BJ (cell line): ENCODE measurements at regions not wholly inside any gene's neighbourhood (a gene's known extent, or its start where the extent isn't known, plus 50 kb on each side); places are given as distances from the start of the nearest gene placed in this dataset.
"Not testable (repeated sequence)": the region's sequence is repeated elsewhere in the genome, so short reads cannot be mapped to it uniquely, and the experiment has no call there.

Source experiments
- CTCF ChIA-PET: fragments of 350-600 bp; formaldehyde crosslinking; extraction: SDS; loops from one replicate; lab custom pipeline; 2021; ENCODE audit warnings: antibody characterized with exemption, inconsistent platforms; lab: Yijun Ruan, JAX
- POLR2A ChIA-PET: fragments of 300-600 bp; sonication (Branson Sonifier 250); formaldehyde crosslinking; extraction: SDS; loops from one replicate; lab custom pipeline; 2021; ENCODE audit warnings: antibody characterized with exemption; lab: Charles Lee
- DNase-seq: peaks from one replicate; pipeline ENCODE4 v3.0.0-alpha.2; 2011; ENCODE audit warnings: low read depth
- H3K27me3 ChIP-seq: 2 replicates; pipeline ENCODE4 v1.6.0; 2011; ENCODE audit warnings: low read length; ENCODE audit not compliant: control insufficient read depth, insufficient read depth
- H3K36me3 ChIP-seq: 2 replicates; pipeline ENCODE4 v1.5.1; 2011; ENCODE audit warnings: low read length; ENCODE audit not compliant: control insufficient read depth, insufficient read depth
- H3K4me3 ChIP-seq: 2 replicates; pipeline ENCODE4 v1.5.1; 2011; ENCODE audit warnings: low read depth, mild to moderate bottlenecking, control low read depth, low read length
- TF ChIP-seq, protein P1 (sequence below): IDR thresholded peaks from 2 replicates; pipeline ENCODE4 v1.5.1; 2011; ENCODE audit warnings: low read depth, mild to moderate bottlenecking, control low read depth, inconsistent platforms, low read length, moderate library complexity; ENCODE audit not compliant: insufficient read depth

DNA sequence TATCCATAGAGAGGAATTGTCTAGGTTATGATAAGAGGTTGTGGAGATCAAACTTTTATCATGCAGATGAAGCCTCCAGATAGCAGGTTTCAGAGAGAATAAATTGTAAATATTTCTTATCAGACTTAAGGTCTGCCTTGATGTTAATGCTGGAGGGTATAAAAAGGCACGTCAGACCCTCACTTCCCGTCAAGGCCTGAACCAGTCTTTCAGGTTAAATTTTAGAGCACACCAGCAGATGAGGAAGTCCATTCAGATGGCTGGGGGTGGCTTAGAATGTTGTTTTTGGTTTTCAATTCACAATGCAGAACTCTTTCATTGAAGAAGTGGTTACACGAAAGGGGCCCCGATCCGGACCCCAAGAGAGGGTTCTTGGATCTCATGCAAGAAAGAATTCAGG, 144.4 kb upstream of the FBXO11 start:
- TF ChIP-seq, protein P1, sequence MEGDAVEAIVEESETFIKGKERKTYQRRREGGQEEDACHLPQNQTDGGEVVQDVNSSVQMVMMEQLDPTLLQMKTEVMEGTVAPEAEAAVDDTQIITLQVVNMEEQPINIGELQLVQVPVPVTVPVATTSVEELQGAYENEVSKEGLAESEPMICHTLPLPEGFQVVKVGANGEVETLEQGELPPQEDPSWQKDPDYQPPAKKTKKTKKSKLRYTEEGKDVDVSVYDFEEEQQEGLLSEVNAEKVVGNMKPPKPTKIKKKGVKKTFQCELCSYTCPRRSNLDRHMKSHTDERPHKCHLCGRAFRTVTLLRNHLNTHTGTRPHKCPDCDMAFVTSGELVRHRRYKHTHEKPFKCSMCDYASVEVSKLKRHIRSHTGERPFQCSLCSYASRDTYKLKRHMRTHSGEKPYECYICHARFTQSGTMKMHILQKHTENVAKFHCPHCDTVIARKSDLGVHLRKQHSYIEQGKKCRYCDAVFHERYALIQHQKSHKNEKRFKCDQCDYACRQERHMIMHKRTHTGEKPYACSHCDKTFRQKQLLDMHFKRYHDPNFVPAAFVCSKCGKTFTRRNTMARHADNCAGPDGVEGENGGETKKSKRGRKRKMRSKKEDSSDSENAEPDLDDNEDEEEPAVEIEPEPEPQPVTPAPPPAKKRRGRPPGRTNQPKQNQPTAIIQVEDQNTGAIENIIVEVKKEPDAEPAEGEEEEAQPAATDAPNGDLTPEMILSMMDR = no peak
- H3K27me3 ChIP-seq = no peaks in the 10 kb centered on the region
- ChIA-PET CTCF (no interaction called here), POLR2A (no interaction called here)
- no peak for DNase-seq
- no peaks in the 10 kb centered on the region for H3K36me3 ChIP-seq
- no peak overlapping the region for H3K4me3 ChIP-seq

- Histone ChIP-seq H3K36me3 (no peaks in the 10 kb centered on the region), H3K4me3 (no peak overlapping the region), H3K27me3 (no peaks in the 10 kb centered on the region)
- POLR2A ChIA-PET = no interaction called here
- TF ChIP-seq, protein P1 = no peak
- CTCF ChIA-PET = no interaction called here
- no peak for DNase-seq
Measured at GRCh38 chr2:48059975-48060374, 153.7 kb upstream of the FBXO11 start.

GRCh38 chr2:48061656-48062055, 155.4 kb upstream of the FBXO11 start:
- CTCF ChIA-PET = interaction anchor here (1.3 kb wide), 1 partner anchor 10 kb away, joined by 3 read pairs; no protein-coding TSS in a partner anchor
- H3K27me3 ChIP-seq, H3K36me3 ChIP-seq, POLR2A ChIA-PET, DNase-seq, H3K4me3 ChIP-seq: not testable (repeated sequence)

GRCh38 chr2:48065096-48065495, 158.8 kb upstream of the FBXO11 start:
- H3K36me3 ChIP-seq = no peaks in the 10 kb centered on the region
- POLR2A ChIA-PET = no interaction called here
- DNase-seq = no peak
- no peak overlapping the region for H3K4me3 ChIP-seq
- TF ChIP-seq, protein P1 = no peak
- CTCF ChIA-PET = no interaction called here
- H3K27me3 ChIP-seq = no peaks in the 10 kb centered on the region; the same call in 1 of the 2 replicates

DNA sequence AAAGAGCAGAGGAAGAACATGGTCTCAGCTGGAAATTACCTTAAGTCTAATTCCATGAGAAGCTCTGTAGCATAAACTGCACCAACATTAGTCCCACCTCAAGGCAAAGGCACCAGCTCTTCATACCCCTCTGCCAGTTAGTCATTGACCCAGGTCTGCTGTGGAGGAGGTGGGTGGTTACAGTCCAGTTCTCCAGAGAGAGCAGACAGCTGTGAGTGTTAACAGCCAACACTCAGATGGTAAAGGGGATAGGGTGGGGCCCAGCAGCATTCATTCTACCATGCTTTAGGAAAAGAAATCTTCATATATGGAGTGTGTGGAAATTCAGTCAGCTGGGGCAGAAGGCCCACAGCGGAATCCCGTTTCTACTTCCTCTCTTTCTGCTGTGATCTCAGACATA, 159.7 kb upstream of the FBXO11 start:
- no peak for DNase-seq
- ChIA-PET POLR2A (no interaction called here), CTCF (interaction anchor here (0.9 kb wide), 1 partner anchor 42 kb away, joined by 3 read pairs; no protein-coding TSS in a partner anchor)
- no peaks in the 10 kb centered on the region; the same call in 1 of the 2 replicates for H3K27me3 ChIP-seq
- TF ChIP-seq, protein P1 = no peak
- no peaks in the 10 kb centered on the region for H3K36me3 ChIP-seq
- no peak overlapping the region for H3K4me3 ChIP-seq

DNA sequence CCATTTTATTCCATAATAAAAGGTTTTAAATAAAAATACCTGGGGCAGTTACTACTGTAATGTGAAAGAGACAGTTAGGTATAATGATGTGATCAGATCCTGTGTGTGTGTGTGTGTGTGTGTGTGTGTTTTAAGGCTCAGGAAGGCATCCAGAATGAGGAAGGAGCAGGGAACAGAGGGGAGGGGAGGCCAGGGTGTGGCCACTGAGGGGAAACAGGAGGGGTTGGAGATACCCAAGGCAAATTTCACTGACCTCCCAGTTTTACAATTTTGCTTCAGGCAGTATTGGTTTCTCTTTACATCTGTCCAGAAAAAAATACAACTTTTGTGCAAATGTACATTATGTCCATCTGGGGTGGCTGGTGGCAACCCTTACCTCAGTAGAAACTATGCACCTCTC, 163.5 kb upstream of the FBXO11 start:
- no peak for DNase-seq
- H3K36me3 ChIP-seq = no peaks in the 10 kb centered on the region
- ChIA-PET CTCF (no interaction called here), POLR2A (no interaction called here)
- no peaks in the 10 kb centered on the region; the same call in 1 of the 2 replicates for H3K27me3 ChIP-seq
- TF ChIP-seq, protein P1 = no peak
- H3K4me3 ChIP-seq = no peak overlapping the region
